ENCODE measurements at regions not wholly inside any gene's neighbourhood (a gene's known extent, or its start where the extent isn't known, plus 50 kb on each side); places are given as distances from the start of the nearest gene placed in this dataset.

GRCh38 chr5:51882647-51883046 lies 499.4 kb downstream of the ISL1 start:
- TF ChIP-seq CTCF (IDR thresholded peaks at IDR 0.05): no peak
- 10% methylated on average over 1 of the region's 1 CpG for WGBS (ENCODE audit: insufficient coverage)

GRCh38 chr5:51889703-51890102 lies 506.5 kb downstream of the ISL1 start:
- no peaks in the 10 kb centered on the region for H3K27me3 Mint-ChIP-seq (ENCODE audit: low read depth in 2 of 2)
- H3K27me3 ChIP-seq (ENCODE audit: control insufficient read depth, insufficient read depth, low read length): no peaks in the 10 kb centered on the region
- ATAC-seq (no peak), DNase-seq (no peak)
- H3K4me3 ChIP-seq (ENCODE audit: low read length): no peak overlapping the region
- no peaks in the 10 kb centered on the region for H3K4me1 ChIP-seq (ENCODE audit: control insufficient read depth, insufficient read depth, low read length)
- H3K36me3 ChIP-seq (ENCODE audit: control insufficient read depth, insufficient read depth, low read length): no peaks in the 10 kb centered on the region
- H3K9me3 Mint-ChIP-seq: peaks cover 7 to 13% of the 10 kb centered on the region in 2 donors
- no peaks in the 10 kb centered on the region for H3K36me3 Mint-ChIP-seq
- H3K27ac Mint-ChIP-seq: no peak overlapping the region
- H3K9me3 ChIP-seq (ENCODE audit: control insufficient read depth, insufficient read depth, low read length): peaks cover 2% of the 10 kb centered on the region
- H3K4me1 Mint-ChIP-seq: no peaks in the 10 kb centered on the region
- no peak overlapping the region for H3K4me3 Mint-ChIP-seq
- no peak for TF ChIP-seq CTCF (IDR thresholded peaks at IDR 0.05)
- WGBS (ENCODE audit: insufficient coverage): no CpG with 5 or more reads among the region's 2 CpGs
- no peak overlapping the region for H3K27ac ChIP-seq (ENCODE audit: low read length)
- intact Hi-C loops (cut with micrococcal nuclease): no loop called here

More at GRCh38 chr5:51882647-51883046, 499.4 kb downstream of the ISL1 start:
- Mint-ChIP-seq H3K27me3 (ENCODE audit: low read depth in 2 of 2) (no peaks in the 10 kb centered on the region), H3K9me3 (peaks cover 0 to 4% of the 10 kb centered on the region in 2 donors), H3K4me3 (no peak overlapping the region), H3K27ac (no peak overlapping the region), H3K4me1 (no peaks in the 10 kb centered on the region), H3K36me3 (no peaks in the 10 kb centered on the region)
- ATAC-seq: no peak
- intact Hi-C loops (cut with micrococcal nuclease): no loop called here
- Histone ChIP-seq H3K36me3 (ENCODE audit: control insufficient read depth, insufficient read depth, low read length) (no peaks in the 10 kb centered on the region), H3K9me3 (ENCODE audit: control insufficient read depth, insufficient read depth, low read length) (peaks cover 2% of the 10 kb centered on the region), H3K4me3 (ENCODE audit: low read length) (no peak overlapping the region), H3K27ac (ENCODE audit: low read length) (no peak overlapping the region), H3K4me1 (ENCODE audit: control insufficient read depth, insufficient read depth, low read length) (no peaks in the 10 kb centered on the region), H3K27me3 (ENCODE audit: control insufficient read depth, insufficient read depth, low read length) (no peaks in the 10 kb centered on the region)
- DNase-seq: no peak

GRCh38 chr5:51890435-51891116 lies 507.3 kb downstream of the ISL1 start:
- Histone ChIP-seq H3K9me3 (ENCODE audit: control insufficient read depth, insufficient read depth, low read length) (peaks cover 2% of the 10 kb centered on the region), H3K36me3 (ENCODE audit: control insufficient read depth, insufficient read depth, low read length) (no peaks in the 10 kb centered on the region), H3K27ac (ENCODE audit: low read length) (no peak overlapping the region), H3K27me3 (ENCODE audit: control insufficient read depth, insufficient read depth, low read length) (no peaks in the 10 kb centered on the region), H3K4me1 (ENCODE audit: control insufficient read depth, insufficient read depth, low read length) (no peaks in the 10 kb centered on the region), H3K4me3 (ENCODE audit: low read length) (no peak overlapping the region)
- peaks cover 7 to 13% of the 10 kb centered on the region in 2 donors for H3K9me3 Mint-ChIP-seq
- H3K4me1 Mint-ChIP-seq: no peaks in the 10 kb centered on the region
- TF ChIP-seq CTCF (IDR thresholded peaks at IDR 0.05): no peak
- ATAC-seq (no peak), DNase-seq (no peak)
- no peak overlapping the region for H3K4me3 Mint-ChIP-seq
- H3K27me3 Mint-ChIP-seq (ENCODE audit: low read depth in 2 of 2): no peaks in the 10 kb centered on the region
- 79% methylated on average over 2 of the region's 5 CpGs for WGBS (ENCODE audit: insufficient coverage)
- intact Hi-C loops (cut with micrococcal nuclease): no loop called here
- H3K36me3 Mint-ChIP-seq: no peaks in the 10 kb centered on the region
- no peak overlapping the region for H3K27ac Mint-ChIP-seq

- TF ChIP-seq CTCF (IDR thresholded peaks at IDR 0.05): no peak
- no peaks in the 10 kb centered on the region for H3K27me3 ChIP-seq (ENCODE audit: control insufficient read depth, insufficient read depth, low read length)
- Mint-ChIP-seq H3K9me3 (peaks cover 5 to 13% of the 10 kb centered on the region in 2 donors), H3K4me3 (no peak overlapping the region), H3K27ac (no peak overlapping the region), H3K27me3 (ENCODE audit: low read depth in 2 of 2) (no peaks in the 10 kb centered on the region), H3K4me1 (no peaks in the 10 kb centered on the region), H3K36me3 (no peaks in the 10 kb centered on the region)
- ATAC-seq: no peak
- H3K36me3 ChIP-seq (ENCODE audit: control insufficient read depth, insufficient read depth, low read length): no peaks in the 10 kb centered on the region
- H3K27ac ChIP-seq (ENCODE audit: low read length): no peak overlapping the region
- no peaks in the 10 kb centered on the region for H3K4me1 ChIP-seq (ENCODE audit: control insufficient read depth, insufficient read depth, low read length)
- 100% methylated on average over 1 of the region's 1 CpG for WGBS (ENCODE audit: insufficient coverage)
- no peaks in the 10 kb centered on the region for H3K9me3 ChIP-seq (ENCODE audit: control insufficient read depth, insufficient read depth, low read length)
- intact Hi-C loops (cut with micrococcal nuclease): no loop called here
- H3K4me3 ChIP-seq (ENCODE audit: low read length): no peak overlapping the region
- DNase-seq: no peak
Observed at GRCh38 chr5:51892680-51893079, 509.4 kb downstream of the ISL1 start.

Measured in natural killer cell (primary cell).